ENCODE measurements at regions not wholly inside any gene's neighbourhood (a gene's known extent, or its start where the extent isn't known, plus 50 kb on each side); places are given as distances from the start of the nearest gene placed in this dataset.

DNA sequence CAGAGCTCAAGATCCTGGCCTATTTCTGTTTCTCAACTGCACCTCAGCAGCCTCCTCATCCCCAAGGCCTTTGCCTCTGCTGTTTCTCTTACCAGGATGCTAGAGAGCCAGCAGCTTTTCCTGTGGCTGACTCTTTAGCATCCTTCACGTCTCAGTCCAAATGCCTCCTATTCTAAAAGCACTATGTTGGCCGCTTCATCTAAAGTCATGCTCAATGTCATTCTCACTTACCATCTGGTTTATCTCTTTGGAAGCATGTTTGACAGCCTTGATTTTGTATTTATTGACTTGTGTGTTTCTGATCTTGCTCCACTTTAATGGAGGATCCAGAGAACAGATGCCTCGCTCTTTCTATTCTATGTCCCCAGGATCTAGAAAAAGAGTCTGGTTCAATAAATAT lies 351.8 kb upstream of the CDH11 start:
- intact Hi-C loops (cut with DNase I) = no loop called here
- 94 to 95% methylated on average over 3 of the region's 3 CpGs for WGBS, 2 donors
- Histone ChIP-seq H3K4me1 (ENCODE audit: control insufficient read depth in 1 of 2, insufficient read depth in 2 of 2, low read length in 2 of 2) (no peaks in the 10 kb centered on the region), H3K9me3 (ENCODE audit: control insufficient read depth, low read length) (no peaks in the 10 kb centered on the region), H3K4me3 (ENCODE audit: low read length in 2 of 2) (no peak overlapping the region), H3K27me3 (ENCODE audit: control insufficient read depth in 1 of 2, insufficient read depth in 2 of 2, low read length in 1 of 2) (no peaks in the 10 kb centered on the region), H3K36me3 (ENCODE audit: control insufficient read depth in 1 of 2, insufficient read depth in 2 of 2, low read length in 1 of 2) (no peaks in the 10 kb centered on the region), H3K27ac (ENCODE audit: low read depth in 1 of 2, low read length in 2 of 2) (no peak overlapping the region)
- ATAC-seq (ENCODE audit: low FRiP score) = no peak
- DNase-seq = no peak

DNA sequence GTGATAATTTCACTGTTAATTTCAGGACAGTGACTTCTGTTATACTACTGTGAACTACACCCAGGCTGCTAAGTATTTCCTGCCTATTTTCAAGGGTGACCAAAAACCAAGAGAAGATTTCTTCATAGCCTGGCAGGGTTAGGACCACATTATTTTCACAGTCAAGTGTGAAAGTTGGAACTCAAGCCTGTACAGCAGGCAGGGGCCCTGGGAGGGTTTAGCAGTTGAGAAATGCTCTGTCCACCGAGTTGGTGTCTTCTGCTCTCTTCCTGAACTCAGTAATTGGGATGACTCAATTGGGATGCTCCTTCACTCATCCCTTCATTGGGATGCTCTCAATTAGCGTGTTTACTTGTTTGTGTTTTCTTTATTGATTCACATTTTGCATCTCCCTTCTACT lies 347.3 kb upstream of the CDH11 start:
- H3K4me1 ChIP-seq (ENCODE audit: control insufficient read depth in 1 of 2, insufficient read depth in 2 of 2, low read length in 2 of 2) = no peaks in the 10 kb centered on the region
- DNase-seq (no peak), ATAC-seq (ENCODE audit: low FRiP score) (no peak)
- WGBS, 2 donors = 88 to 93% methylated on average over 2 of the region's 2 CpGs
- no peaks in the 10 kb centered on the region for H3K27me3 ChIP-seq (ENCODE audit: control insufficient read depth in 1 of 2, insufficient read depth in 2 of 2, low read length in 1 of 2)
- H3K36me3 ChIP-seq (ENCODE audit: control insufficient read depth in 1 of 2, insufficient read depth in 2 of 2, low read length in 1 of 2) = no peaks in the 10 kb centered on the region
- H3K27ac ChIP-seq (ENCODE audit: low read depth in 1 of 2, low read length in 2 of 2) = no peak overlapping the region
- H3K9me3 ChIP-seq (ENCODE audit: control insufficient read depth, low read length) = no peaks in the 10 kb centered on the region
- H3K4me3 ChIP-seq (ENCODE audit: low read length in 2 of 2) = no peak overlapping the region
- intact Hi-C loops (cut with DNase I) = no loop called here

GRCh38 chr16:65468133-65468532 lies 346.3 kb upstream of the CDH11 start:
- no peak overlapping the region for H3K27ac ChIP-seq (ENCODE audit: low read depth in 1 of 2, low read length in 2 of 2)
- no peaks in the 10 kb centered on the region for H3K27me3 ChIP-seq (ENCODE audit: control insufficient read depth in 1 of 2, insufficient read depth in 2 of 2, low read length in 1 of 2)
- no peaks in the 10 kb centered on the region for H3K4me1 ChIP-seq (ENCODE audit: control insufficient read depth in 1 of 2, insufficient read depth in 2 of 2, low read length in 2 of 2)
- DNase-seq (no peak), ATAC-seq (ENCODE audit: low FRiP score) (no peak)
- intact Hi-C loops (cut with DNase I) = no loop called here
- H3K4me3 ChIP-seq (ENCODE audit: low read length in 2 of 2) = no peak overlapping the region
- WGBS, 2 donors = 95 to 100% methylated on average over 1 of the region's 1 CpG
- H3K9me3 ChIP-seq (ENCODE audit: control insufficient read depth, low read length) = no peaks in the 10 kb centered on the region
- no peaks in the 10 kb centered on the region for H3K36me3 ChIP-seq (ENCODE audit: control insufficient read depth in 1 of 2, insufficient read depth in 2 of 2, low read length in 1 of 2)

DNA sequence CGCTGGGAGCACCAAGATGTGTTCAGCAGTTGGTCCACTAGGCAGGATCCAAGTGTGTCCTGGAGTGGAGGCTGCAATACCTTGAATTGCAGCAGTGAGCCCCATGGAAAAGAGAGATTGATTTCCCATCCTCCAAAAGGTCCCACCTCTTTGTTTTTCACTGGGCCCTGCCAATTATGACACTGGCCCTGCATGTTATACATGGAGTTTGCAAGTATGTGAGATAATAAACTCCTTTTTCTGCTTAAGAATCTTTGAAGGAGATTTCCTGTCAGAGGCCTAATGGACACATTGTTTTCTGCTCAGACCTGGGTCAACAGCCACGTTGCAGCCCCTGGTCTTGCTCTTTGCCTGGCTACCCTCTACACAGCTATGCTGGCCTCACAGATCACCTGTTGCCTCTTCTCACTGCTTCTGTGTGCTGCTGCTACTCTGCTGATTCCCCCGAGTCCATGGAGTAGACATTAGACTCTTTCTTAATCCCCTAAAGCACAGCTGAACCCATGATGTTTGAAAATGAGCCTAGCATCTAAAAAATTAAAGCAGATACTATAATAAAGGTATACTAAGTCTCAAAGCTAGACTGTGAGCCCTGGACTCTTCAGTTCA lies 341.9 kb upstream of the CDH11 start:
- Histone ChIP-seq H3K4me3 (ENCODE audit: low read length in 2 of 2) (no peak overlapping the region), H3K36me3 (ENCODE audit: control insufficient read depth in 1 of 2, insufficient read depth in 2 of 2, low read length in 1 of 2) (no peaks in the 10 kb centered on the region), H3K27me3 (ENCODE audit: control insufficient read depth in 1 of 2, insufficient read depth in 2 of 2, low read length in 1 of 2) (no peaks in the 10 kb centered on the region), H3K4me1 (ENCODE audit: control insufficient read depth in 1 of 2, insufficient read depth in 2 of 2, low read length in 2 of 2) (no peaks in the 10 kb centered on the region), H3K27ac (ENCODE audit: low read depth in 1 of 2, low read length in 2 of 2) (no peak overlapping the region), H3K9me3 (ENCODE audit: control insufficient read depth, low read length) (no peaks in the 10 kb centered on the region)
- intact Hi-C loops (cut with DNase I) = no loop called here
- WGBS, 2 donors = 86% methylated on average over 3 of the region's 3 CpGs
- ATAC-seq (ENCODE audit: low FRiP score) (no peak), DNase-seq (no peak)

DNA sequence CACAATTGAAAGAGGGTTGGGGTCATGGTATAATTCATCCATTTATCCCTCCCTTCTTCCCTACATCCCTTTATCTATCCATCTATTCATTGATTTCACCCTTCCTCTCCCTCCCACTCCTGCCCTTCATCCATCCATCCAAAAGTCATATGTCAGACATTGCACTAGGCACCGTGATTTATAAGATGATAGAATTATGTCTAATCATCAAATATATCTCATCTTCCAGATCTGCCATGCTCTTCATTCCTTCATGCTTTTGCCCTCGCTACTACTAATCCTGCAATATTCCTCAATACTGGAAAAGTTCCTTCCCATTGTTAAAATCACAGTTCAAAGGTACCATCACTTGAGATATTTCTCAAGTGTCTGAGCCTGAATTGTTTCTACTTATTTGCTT lies 335.2 kb upstream of the CDH11 start:
- H3K9me3 ChIP-seq (ENCODE audit: control insufficient read depth, low read length) = no peaks in the 10 kb centered on the region
- DNase-seq = no peak
- no peak overlapping the region for H3K4me3 ChIP-seq (ENCODE audit: low read length in 2 of 2)
- no peak for ATAC-seq (ENCODE audit: low FRiP score)
- intact Hi-C loops (cut with DNase I) = no loop called here
- 96 to 100% methylated on average over 2 of the region's 2 CpGs for WGBS, 2 donors
- H3K27ac ChIP-seq (ENCODE audit: low read depth in 1 of 2, low read length in 2 of 2) = no peak overlapping the region
- no peaks in the 10 kb centered on the region for H3K36me3 ChIP-seq (ENCODE audit: control insufficient read depth in 1 of 2, insufficient read depth in 2 of 2, low read length in 1 of 2)
- H3K27me3 ChIP-seq (ENCODE audit: control insufficient read depth in 1 of 2, insufficient read depth in 2 of 2, low read length in 1 of 2) = no peaks in the 10 kb centered on the region
- H3K4me1 ChIP-seq (ENCODE audit: control insufficient read depth in 1 of 2, insufficient read depth in 2 of 2, low read length in 2 of 2) = no peaks in the 10 kb centered on the region

DNA sequence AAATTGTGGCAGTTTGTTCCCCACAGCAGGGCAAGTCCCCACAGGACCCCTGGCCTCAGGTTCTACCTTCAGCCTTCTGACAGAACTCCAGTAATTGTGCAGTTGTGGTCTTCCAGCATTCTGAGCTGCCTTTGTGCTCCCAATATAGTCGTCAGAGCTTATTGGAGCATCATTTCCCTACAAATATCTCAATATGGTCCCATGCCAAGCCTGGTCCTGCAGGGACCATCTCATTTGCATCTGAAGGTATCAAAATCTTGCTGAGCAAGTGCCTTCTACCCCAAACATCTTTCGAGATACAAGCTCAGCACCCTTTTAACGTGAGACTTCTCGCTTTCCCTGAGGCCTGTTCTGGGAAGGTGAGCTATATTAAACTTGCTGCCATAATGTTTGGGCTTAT lies 333.9 kb upstream of the CDH11 start:
- DNase-seq (no peak), ATAC-seq (ENCODE audit: low FRiP score) (no peak)
- H3K4me1 ChIP-seq (ENCODE audit: control insufficient read depth in 1 of 2, insufficient read depth in 2 of 2, low read length in 2 of 2) = no peaks in the 10 kb centered on the region
- no peaks in the 10 kb centered on the region for H3K36me3 ChIP-seq (ENCODE audit: control insufficient read depth in 1 of 2, insufficient read depth in 2 of 2, low read length in 1 of 2)
- no peak overlapping the region for H3K4me3 ChIP-seq (ENCODE audit: low read length in 2 of 2)
- H3K27me3 ChIP-seq (ENCODE audit: control insufficient read depth in 1 of 2, insufficient read depth in 2 of 2, low read length in 1 of 2) = no peaks in the 10 kb centered on the region
- no peaks in the 10 kb centered on the region for H3K9me3 ChIP-seq (ENCODE audit: control insufficient read depth, low read length)
- H3K27ac ChIP-seq (ENCODE audit: low read depth in 1 of 2, low read length in 2 of 2) = no peak overlapping the region
- intact Hi-C loops (cut with DNase I) = no loop called here
- 90 to 96% methylated on average over 4 of the region's 4 CpGs for WGBS, 2 donors

GRCh38 chr16:65453646-65454045 lies 331.8 kb upstream of the CDH11 start:
- no peak overlapping the region for H3K27ac ChIP-seq (ENCODE audit: low read depth in 1 of 2, low read length in 2 of 2)
- H3K9me3 ChIP-seq (ENCODE audit: control insufficient read depth, low read length) = no peaks in the 10 kb centered on the region
- ATAC-seq (ENCODE audit: low FRiP score) (no peak), DNase-seq (no peak)
- WGBS, 2 donors = 89 to 91% methylated on average over 2 of the region's 2 CpGs
- H3K4me3 ChIP-seq (ENCODE audit: low read length in 2 of 2) = no peak overlapping the region
- intact Hi-C loops (cut with DNase I) = no loop called here
- H3K27me3 ChIP-seq (ENCODE audit: control insufficient read depth in 1 of 2, insufficient read depth in 2 of 2, low read length in 1 of 2) = peaks cover 0 to 1% of the 10 kb centered on the region in 2 donors
- H3K4me1 ChIP-seq (ENCODE audit: control insufficient read depth in 1 of 2, insufficient read depth in 2 of 2, low read length in 2 of 2) = no peaks in the 10 kb centered on the region
- no peaks in the 10 kb centered on the region for H3K36me3 ChIP-seq (ENCODE audit: control insufficient read depth in 1 of 2, insufficient read depth in 2 of 2, low read length in 1 of 2)

- 99 to 100% methylated on average over 1 of the region's 1 CpG for WGBS, 2 donors
- Histone ChIP-seq H3K27ac (ENCODE audit: low read depth in 1 of 2, low read length in 2 of 2) (no peak overlapping the region), H3K27me3 (ENCODE audit: control insufficient read depth in 1 of 2, insufficient read depth in 2 of 2, low read length in 1 of 2) (peaks cover 0 to 1% of the 10 kb centered on the region in 2 donors), H3K4me3 (ENCODE audit: low read length in 2 of 2) (no peak overlapping the region), H3K9me3 (ENCODE audit: control insufficient read depth, low read length) (no peaks in the 10 kb centered on the region), H3K36me3 (ENCODE audit: control insufficient read depth in 1 of 2, insufficient read depth in 2 of 2, low read length in 1 of 2) (no peaks in the 10 kb centered on the region), H3K4me1 (ENCODE audit: control insufficient read depth in 1 of 2, insufficient read depth in 2 of 2, low read length in 2 of 2) (no peaks in the 10 kb centered on the region)
- ATAC-seq (ENCODE audit: low FRiP score) (no peak), DNase-seq (no peak)
- intact Hi-C loops (cut with DNase I) = no loop called here
These were observed 327.7 kb upstream of the CDH11 start for GRCh38 chr16:65449526-65449925.

GRCh38 chr16:65446427-65446826 lies 324.6 kb upstream of the CDH11 start:
- H3K36me3 ChIP-seq (ENCODE audit: control insufficient read depth in 1 of 2, insufficient read depth in 2 of 2, low read length in 1 of 2) = no peaks in the 10 kb centered on the region
- H3K9me3 ChIP-seq (ENCODE audit: control insufficient read depth, low read length) = no peaks in the 10 kb centered on the region
- 95 to 98% methylated on average over 2 of the region's 2 CpGs for WGBS, 2 donors
- no peak for DNase-seq
- H3K27ac ChIP-seq (ENCODE audit: low read depth in 1 of 2, low read length in 2 of 2) = no peak overlapping the region
- H3K4me3 ChIP-seq (ENCODE audit: low read length in 2 of 2) = no peak overlapping the region
- ATAC-seq (ENCODE audit: low FRiP score) = no peak
- intact Hi-C loops (cut with DNase I) = no loop called here
- H3K4me1 ChIP-seq (ENCODE audit: control insufficient read depth in 1 of 2, insufficient read depth in 2 of 2, low read length in 2 of 2) = no peaks in the 10 kb centered on the region
- H3K27me3 ChIP-seq (ENCODE audit: control insufficient read depth in 1 of 2, insufficient read depth in 2 of 2, low read length in 1 of 2) = peaks cover 0 to 1% of the 10 kb centered on the region in 2 donors
